Activated B cell treated with CpG ODN at 0.5 μM for 24 hours (primary cell): ENCODE measurements at regions not wholly inside any gene's neighbourhood (a gene's known extent, or its start where the extent isn't known, plus 50 kb on each side); places are given as distances from the start of the nearest gene placed in this dataset.

Source experiments
- ATAC-seq: fragments of 200-7000 bp; cut with Tn5 transposase; one replicate; pipeline ENCODE4 v1.10.0; 2021; ENCODE audit warnings: low read depth, mild to moderate bottlenecking, moderate library complexity
- CTCF ChIA-PET: fragments of 350-600 bp; sonication (Branson Sonifier 250); formaldehyde crosslinking; loops from one replicate; lab custom pipeline; 2021; ENCODE audit warnings: antibody characterized with exemption; lab: Charles Lee
- POLR2A ChIA-PET: fragments of 350-600 bp; sonication (Branson Sonifier 250); formaldehyde crosslinking; loops from one replicate; lab custom pipeline; 2021; ENCODE audit warnings: antibody characterized with exemption; lab: Charles Lee
- DNase-seq: peaks from one replicate; pipeline ENCODE4 v3.0.0; 2022
- H3K27ac Mint-ChIP-seq: one replicate; pipeline ENCODE4 v1.8.0; 2020; ENCODE audit warnings: mixed read lengths
- H3K27me3 Mint-ChIP-seq: one replicate; pipeline ENCODE4 v1.8.0; 2021; ENCODE audit warnings: mixed read lengths
- H3K36me3 Mint-ChIP-seq: one replicate; pipeline ENCODE4 v1.8.0; 2021; ENCODE audit warnings: low read depth, mixed read lengths
- H3K4me1 Mint-ChIP-seq: one replicate; pipeline ENCODE4 v1.8.0; 2021; ENCODE audit warnings: mixed read lengths
- H3K4me3 Mint-ChIP-seq: one replicate; pipeline ENCODE4 v1.8.0; 2020; ENCODE audit warnings: mild to moderate bottlenecking, mixed read lengths
- H3K9me3 Mint-ChIP-seq: one replicate; pipeline ENCODE4 v1.8.0; 2020; ENCODE audit warnings: mixed read lengths
- intact Hi-C: fragments of 100-400 bp; cut with micrococcal nuclease; formaldehyde crosslinking; loops from one replicate; pipeline ENCODE4 v1.15.1; 2024
- TF ChIP-seq, protein P1 (sequence below): fragments of 200-600 bp; IDR thresholded peaks from one replicate; pipeline ENCODE4 v1.8.0; 2022; ENCODE audit warnings: antibody characterized with exemption, mild to moderate bottlenecking

DNA sequence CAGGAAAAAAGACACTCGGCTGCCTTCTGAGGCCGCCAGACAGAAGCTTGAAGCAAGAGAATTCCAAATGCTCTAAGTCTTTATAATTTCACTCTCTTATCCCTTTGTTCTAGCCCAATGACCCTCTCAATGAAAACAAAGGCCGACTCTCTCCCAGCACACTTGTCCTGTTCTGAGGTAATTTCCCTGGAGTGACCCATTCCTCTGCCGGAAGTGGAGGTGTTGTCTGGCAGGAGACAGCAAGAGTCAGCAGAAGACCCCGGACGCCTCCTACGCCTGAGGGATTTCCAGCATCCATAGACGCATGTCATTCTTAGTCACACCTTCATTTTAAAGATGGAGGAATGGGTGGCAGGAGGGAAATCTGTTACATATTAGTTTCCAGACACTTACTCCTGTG is 110.3 kb downstream of the SOD2 start:
- ChIA-PET POLR2A (no interaction called here), CTCF (no interaction called here)
- no peak for DNase-seq
- TF ChIP-seq, protein P1, sequence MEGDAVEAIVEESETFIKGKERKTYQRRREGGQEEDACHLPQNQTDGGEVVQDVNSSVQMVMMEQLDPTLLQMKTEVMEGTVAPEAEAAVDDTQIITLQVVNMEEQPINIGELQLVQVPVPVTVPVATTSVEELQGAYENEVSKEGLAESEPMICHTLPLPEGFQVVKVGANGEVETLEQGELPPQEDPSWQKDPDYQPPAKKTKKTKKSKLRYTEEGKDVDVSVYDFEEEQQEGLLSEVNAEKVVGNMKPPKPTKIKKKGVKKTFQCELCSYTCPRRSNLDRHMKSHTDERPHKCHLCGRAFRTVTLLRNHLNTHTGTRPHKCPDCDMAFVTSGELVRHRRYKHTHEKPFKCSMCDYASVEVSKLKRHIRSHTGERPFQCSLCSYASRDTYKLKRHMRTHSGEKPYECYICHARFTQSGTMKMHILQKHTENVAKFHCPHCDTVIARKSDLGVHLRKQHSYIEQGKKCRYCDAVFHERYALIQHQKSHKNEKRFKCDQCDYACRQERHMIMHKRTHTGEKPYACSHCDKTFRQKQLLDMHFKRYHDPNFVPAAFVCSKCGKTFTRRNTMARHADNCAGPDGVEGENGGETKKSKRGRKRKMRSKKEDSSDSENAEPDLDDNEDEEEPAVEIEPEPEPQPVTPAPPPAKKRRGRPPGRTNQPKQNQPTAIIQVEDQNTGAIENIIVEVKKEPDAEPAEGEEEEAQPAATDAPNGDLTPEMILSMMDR: no peak
- no peak overlapping the region for H3K27ac Mint-ChIP-seq
- H3K27me3 Mint-ChIP-seq: peaks cover 3% of the 10 kb centered on the region
- intact Hi-C loops: no loop called here
- H3K36me3 Mint-ChIP-seq: no peaks in the 10 kb centered on the region
- H3K9me3 Mint-ChIP-seq: no peaks in the 10 kb centered on the region
- H3K4me3 Mint-ChIP-seq: no peak overlapping the region
- ATAC-seq: no peak
- no peaks in the 10 kb centered on the region for H3K4me1 Mint-ChIP-seq

DNA sequence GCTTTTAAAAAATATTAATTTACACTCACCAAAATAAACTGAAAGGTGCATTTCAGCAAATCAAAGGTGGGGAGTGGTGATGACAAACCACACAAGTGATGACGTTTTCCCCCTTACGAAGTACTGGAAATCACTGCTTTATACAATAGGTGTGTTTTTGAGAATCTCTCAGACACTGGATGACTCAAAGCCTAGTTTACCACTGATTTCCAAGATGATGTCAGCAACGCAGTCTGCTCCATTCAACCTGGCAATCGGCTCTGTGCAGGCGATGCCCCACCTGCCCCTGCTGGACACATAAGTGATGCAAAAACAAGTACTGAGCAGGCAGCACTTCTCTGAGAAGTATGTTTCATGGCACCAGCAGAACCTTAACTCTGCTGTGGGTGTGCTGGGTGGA is 114.4 kb downstream of the SOD2 start:
- DNase-seq (no peak), ATAC-seq (no peak)
- Mint-ChIP-seq H3K36me3 (no peaks in the 10 kb centered on the region), H3K4me3 (no peak overlapping the region), H3K9me3 (no peaks in the 10 kb centered on the region), H3K4me1 (no peaks in the 10 kb centered on the region), H3K27me3 (peaks cover 8% of the 10 kb centered on the region), H3K27ac (no peak overlapping the region)
- intact Hi-C loops: no loop called here
- ChIA-PET POLR2A (no interaction called here), CTCF (interaction anchor here (0.5 kb wide), 1 partner anchor 278 kb away, joined by 3 read pairs; no protein-coding TSS in a partner anchor)
- TF ChIP-seq, protein P1: no peak

DNA sequence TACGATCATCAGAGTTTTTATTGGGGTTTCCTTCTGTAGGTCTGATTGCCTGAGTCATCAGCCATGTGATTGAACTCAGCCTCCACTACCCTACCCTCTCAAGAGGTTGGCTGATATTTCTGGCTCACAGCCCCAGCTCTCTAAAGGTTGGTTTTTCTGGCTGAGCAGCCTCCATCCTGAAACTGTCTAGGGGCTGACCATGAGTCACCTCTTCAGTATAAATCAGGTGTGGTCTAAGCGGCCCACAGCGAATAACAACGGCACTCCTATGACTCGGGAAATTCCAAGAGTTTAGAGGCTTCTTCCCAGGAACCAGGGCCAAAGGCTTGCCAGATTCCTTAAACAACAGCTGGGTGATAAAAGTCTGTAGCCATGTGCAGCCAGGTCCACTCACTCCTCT is 115.5 kb downstream of the SOD2 start:
- H3K4me1 Mint-ChIP-seq: no peaks in the 10 kb centered on the region
- TF ChIP-seq, protein P1: no peak
- intact Hi-C loops: no loop called here
- no peaks in the 10 kb centered on the region for H3K36me3 Mint-ChIP-seq
- DNase-seq (no peak), ATAC-seq (no peak)
- ChIA-PET CTCF (no interaction called here), POLR2A (no interaction called here)
- H3K4me3 Mint-ChIP-seq: no peak overlapping the region
- peaks cover 8% of the 10 kb centered on the region for H3K27me3 Mint-ChIP-seq
- H3K9me3 Mint-ChIP-seq: no peaks in the 10 kb centered on the region
- H3K27ac Mint-ChIP-seq: no peak overlapping the region

DNA sequence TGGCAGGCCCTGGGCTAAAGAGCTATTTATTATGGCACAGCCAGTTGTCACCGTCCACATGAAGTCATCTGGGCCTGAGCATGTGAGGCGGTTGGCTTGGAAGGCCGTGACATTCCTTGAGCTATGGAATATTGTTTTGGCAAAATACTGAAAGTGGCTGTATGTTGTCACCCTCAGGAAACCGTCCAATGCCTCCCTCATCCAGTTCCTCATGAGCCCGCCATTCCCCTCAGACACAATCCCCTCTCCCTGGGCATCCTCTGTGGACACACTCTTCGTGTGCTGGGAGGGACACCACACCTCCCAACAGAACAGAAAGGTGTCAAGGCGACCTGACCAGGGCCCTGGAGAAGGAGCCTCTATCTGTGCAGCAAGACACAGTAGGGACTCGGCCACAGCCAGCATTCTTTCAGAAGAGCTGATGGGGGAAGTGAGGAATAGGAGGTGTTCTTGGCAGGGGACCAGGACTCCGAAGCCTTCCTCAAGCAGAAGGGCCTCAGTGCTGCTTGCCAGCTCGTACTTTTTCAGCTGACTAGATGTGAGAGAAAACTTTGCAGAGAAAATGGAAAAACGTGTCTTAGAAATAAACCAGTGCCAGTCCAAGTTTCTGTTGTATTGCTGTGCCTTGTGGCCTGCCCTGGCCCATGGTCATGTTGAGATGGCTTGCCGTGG is 120.5 kb downstream of the SOD2 start:
- CTCF ChIA-PET: no interaction called here
- ATAC-seq: no peak
- Mint-ChIP-seq H3K4me1 (no peaks in the 10 kb centered on the region), H3K4me3 (no peak overlapping the region), H3K27ac (no peak overlapping the region), H3K9me3 (peaks cover 12% of the 10 kb centered on the region), H3K36me3 (no peaks in the 10 kb centered on the region), H3K27me3 (peaks cover 7% of the 10 kb centered on the region)
- TF ChIP-seq, protein P1: no peak
- DNase-seq: no peak
- POLR2A ChIA-PET: no interaction called here
- intact Hi-C loops: no loop called here

DNA sequence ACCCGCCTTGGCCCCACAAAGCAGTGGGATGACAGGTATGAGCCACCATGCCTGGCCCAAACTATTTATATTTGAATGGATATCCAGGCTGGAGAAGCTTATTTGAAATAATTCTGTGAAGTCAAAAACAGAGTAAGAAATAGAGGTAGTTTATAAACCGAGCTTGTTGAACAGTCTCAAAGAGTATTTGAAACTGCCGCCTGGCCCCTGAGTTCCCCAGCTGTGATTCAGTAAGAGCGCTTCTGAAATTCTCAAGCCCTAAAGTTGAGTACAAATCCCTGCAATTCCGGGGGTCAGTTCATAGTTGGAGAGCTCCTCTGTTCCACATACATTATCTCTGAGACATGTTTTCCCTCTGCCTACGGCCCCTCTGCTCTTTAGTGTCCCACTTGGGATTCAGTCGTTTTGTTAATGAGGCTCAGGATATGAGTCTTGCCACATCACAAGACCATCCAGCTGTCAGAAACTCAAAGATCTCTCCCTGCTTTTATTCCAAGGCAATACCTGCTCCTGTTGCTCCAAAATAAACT is 127.8 kb downstream of the SOD2 start:
- DNase-seq: no peak
- POLR2A ChIA-PET: no interaction called here
- Mint-ChIP-seq H3K4me1 (no peaks in the 10 kb centered on the region), H3K27ac (no peak overlapping the region), H3K27me3 (peaks cover 5% of the 10 kb centered on the region), H3K36me3 (no peaks in the 10 kb centered on the region), H3K9me3 (peaks cover 10% of the 10 kb centered on the region), H3K4me3 (no peak overlapping the region)
- ATAC-seq: no peak
- intact Hi-C loops: no loop called here
- CTCF ChIA-PET: no interaction called here
- TF ChIP-seq, protein P1: no peak
